ENCODE measurements at regions not wholly inside any gene's neighbourhood (a gene's known extent, or its start where the extent isn't known, plus 50 kb on each side); places are given as distances from the start of the nearest gene placed in this dataset.
"Not testable (repeated sequence)": the region's sequence is repeated elsewhere in the genome, so short reads cannot be mapped to it uniquely, and the experiment has no call there.

GRCh38 chrX:20718592-20719380 lies 452.1 kb upstream of the RPS6KA3 start:
- Mint-ChIP-seq H3K4me3 (no peak overlapping the region), H3K9me3 (peaks cover 20% of the 10 kb centered on the region), H3K4me1 (ENCODE audit: low read depth) (no peaks in the 10 kb centered on the region), H3K36me3 (ENCODE audit: low read depth) (no peaks in the 10 kb centered on the region), H3K27me3 (no peaks in the 10 kb centered on the region), H3K27ac (no peak overlapping the region)
- intact Hi-C loops (cut with micrococcal nuclease), result no loop called here

- H3K27ac Mint-ChIP-seq, result no peak overlapping the region
- H3K9me3 Mint-ChIP-seq, result peaks cover 12% of the 10 kb centered on the region
- intact Hi-C loops (cut with micrococcal nuclease), result no loop called here
- H3K36me3 Mint-ChIP-seq (ENCODE audit: low read depth), result no peaks in the 10 kb centered on the region
- no peaks in the 10 kb centered on the region for H3K27me3 Mint-ChIP-seq
- no peaks in the 10 kb centered on the region for H3K4me1 Mint-ChIP-seq (ENCODE audit: low read depth)
- no peak overlapping the region for H3K4me3 Mint-ChIP-seq
Measured at GRCh38 chrX:20715176-20715575, 448.5 kb upstream of the RPS6KA3 start.

- no peaks in the 10 kb centered on the region for H3K4me1 Mint-ChIP-seq (ENCODE audit: low read depth)
- peaks cover 12% of the 10 kb centered on the region for H3K9me3 Mint-ChIP-seq
- H3K27ac Mint-ChIP-seq, result no peak overlapping the region
- intact Hi-C loops (cut with micrococcal nuclease), result no loop called here
- no peaks in the 10 kb centered on the region for H3K27me3 Mint-ChIP-seq
- no peak overlapping the region for H3K4me3 Mint-ChIP-seq
- no peaks in the 10 kb centered on the region for H3K36me3 Mint-ChIP-seq (ENCODE audit: low read depth)
Measured at GRCh38 chrX:20712811-20713210, 446.1 kb upstream of the RPS6KA3 start.

- no peaks in the 10 kb centered on the region for H3K27me3 Mint-ChIP-seq
- H3K4me3 Mint-ChIP-seq, result no peak overlapping the region
- no peaks in the 10 kb centered on the region for H3K4me1 Mint-ChIP-seq (ENCODE audit: low read depth)
- intact Hi-C loops (cut with micrococcal nuclease), result no loop called here
- no peaks in the 10 kb centered on the region for H3K36me3 Mint-ChIP-seq (ENCODE audit: low read depth)
- no peak overlapping the region for H3K27ac Mint-ChIP-seq
- H3K9me3 Mint-ChIP-seq, result no peaks in the 10 kb centered on the region
Measured at GRCh38 chrX:20711366-20711765, 444.7 kb upstream of the RPS6KA3 start.

GRCh38 chrX:20693078-20693477 lies 426.4 kb upstream of the RPS6KA3 start:
- Mint-ChIP-seq H3K9me3 (no peaks in the 10 kb centered on the region), H3K36me3 (ENCODE audit: low read depth) (no peaks in the 10 kb centered on the region), H3K4me1 (ENCODE audit: low read depth) (no peaks in the 10 kb centered on the region), H3K27me3 (no peaks in the 10 kb centered on the region), H3K27ac (no peak overlapping the region), H3K4me3 (no peak overlapping the region)
- intact Hi-C loops (cut with micrococcal nuclease), result no loop called here

GRCh38 chrX:20686256-20686655 lies 419.5 kb upstream of the RPS6KA3 start:
- Mint-ChIP-seq H3K4me3 (no peak overlapping the region), H3K27ac (no peak overlapping the region), H3K4me1 (ENCODE audit: low read depth) (no peaks in the 10 kb centered on the region), H3K27me3 (no peaks in the 10 kb centered on the region), H3K9me3 (no peaks in the 10 kb centered on the region), H3K36me3 (ENCODE audit: low read depth) (no peaks in the 10 kb centered on the region)
- intact Hi-C loops (cut with micrococcal nuclease), result no loop called here

GRCh38 chrX:20685652-20686051 lies 418.9 kb upstream of the RPS6KA3 start:
- H3K9me3 Mint-ChIP-seq, result no peaks in the 10 kb centered on the region

GRCh38 chrX:20681683-20682082 lies 415.0 kb upstream of the RPS6KA3 start:
- no peak overlapping the region for H3K27ac Mint-ChIP-seq
- no peaks in the 10 kb centered on the region for H3K4me1 Mint-ChIP-seq (ENCODE audit: low read depth)
- no peaks in the 10 kb centered on the region for H3K27me3 Mint-ChIP-seq
- no peaks in the 10 kb centered on the region for H3K36me3 Mint-ChIP-seq (ENCODE audit: low read depth)
- no peak overlapping the region for H3K4me3 Mint-ChIP-seq
- intact Hi-C loops (cut with micrococcal nuclease), result no loop called here
- no peaks in the 10 kb centered on the region for H3K9me3 Mint-ChIP-seq

More at GRCh38 chrX:20685652-20686051, 418.9 kb upstream of the RPS6KA3 start:
- Mint-ChIP-seq H3K36me3 (ENCODE audit: low read depth) (no peaks in the 10 kb centered on the region), H3K4me1 (ENCODE audit: low read depth) (no peaks in the 10 kb centered on the region), H3K4me3 (no peak overlapping the region), H3K27me3 (no peaks in the 10 kb centered on the region), H3K27ac (no peak overlapping the region)
- intact Hi-C loops (cut with micrococcal nuclease), result no loop called here

- intact Hi-C loops (cut with micrococcal nuclease), result no loop called here
- Mint-ChIP-seq H3K36me3 (ENCODE audit: low read depth) (no peaks in the 10 kb centered on the region), H3K27me3 (no peaks in the 10 kb centered on the region), H3K4me1 (ENCODE audit: low read depth) (no peaks in the 10 kb centered on the region), H3K4me3 (no peak overlapping the region), H3K27ac (no peak overlapping the region), H3K9me3 (no peaks in the 10 kb centered on the region)
Measured at GRCh38 chrX:20680998-20681397, 414.3 kb upstream of the RPS6KA3 start.

- Mint-ChIP-seq H3K9me3 (no peaks in the 10 kb centered on the region), H3K4me3 (no peak overlapping the region), H3K4me1 (ENCODE audit: low read depth) (no peaks in the 10 kb centered on the region), H3K27me3 (no peaks in the 10 kb centered on the region), H3K27ac (no peak overlapping the region), H3K36me3 (ENCODE audit: low read depth) (no peaks in the 10 kb centered on the region)
- intact Hi-C loops (cut with micrococcal nuclease), result no loop called here
Measured at GRCh38 chrX:20672476-20672875, 405.8 kb upstream of the RPS6KA3 start.

- H3K4me3 Mint-ChIP-seq; H3K4me1 Mint-ChIP-seq (ENCODE audit: low read depth); H3K27ac Mint-ChIP-seq; H3K36me3 Mint-ChIP-seq (ENCODE audit: low read depth); intact Hi-C loops (cut with micrococcal nuclease); H3K27me3 Mint-ChIP-seq; H3K9me3 Mint-ChIP-seq: not testable (repeated sequence)
Measured at GRCh38 chrX:20671746-20672145, 405.0 kb upstream of the RPS6KA3 start.

GRCh38 chrX:20670611-20671010 lies 403.9 kb upstream of the RPS6KA3 start:
- H3K27me3 Mint-ChIP-seq, result no peaks in the 10 kb centered on the region
- no peak overlapping the region for H3K27ac Mint-ChIP-seq
- H3K36me3 Mint-ChIP-seq (ENCODE audit: low read depth), result no peaks in the 10 kb centered on the region
- H3K4me3 Mint-ChIP-seq, result no peak overlapping the region
- intact Hi-C loops (cut with micrococcal nuclease), result no loop called here
- H3K4me1 Mint-ChIP-seq (ENCODE audit: low read depth), result no peaks in the 10 kb centered on the region
- H3K9me3 Mint-ChIP-seq, result no peaks in the 10 kb centered on the region

GRCh38 chrX:20668550-20668949 lies 401.8 kb upstream of the RPS6KA3 start:
- Mint-ChIP-seq H3K4me3 (no peak overlapping the region), H3K27ac (no peak overlapping the region), H3K27me3 (no peaks in the 10 kb centered on the region), H3K4me1 (ENCODE audit: low read depth) (no peaks in the 10 kb centered on the region), H3K36me3 (ENCODE audit: low read depth) (no peaks in the 10 kb centered on the region), H3K9me3 (no peaks in the 10 kb centered on the region)
- intact Hi-C loops (cut with micrococcal nuclease), result no loop called here

GRCh38 chrX:20666331-20666730 lies 399.6 kb upstream of the RPS6KA3 start:
- no peak overlapping the region for H3K4me3 Mint-ChIP-seq
- H3K4me1 Mint-ChIP-seq (ENCODE audit: low read depth), result no peaks in the 10 kb centered on the region
- no peaks in the 10 kb centered on the region for H3K36me3 Mint-ChIP-seq (ENCODE audit: low read depth)
- no peak overlapping the region for H3K27ac Mint-ChIP-seq
- no peaks in the 10 kb centered on the region for H3K9me3 Mint-ChIP-seq
- intact Hi-C loops (cut with micrococcal nuclease), result no loop called here
- no peaks in the 10 kb centered on the region for H3K27me3 Mint-ChIP-seq

GRCh38 chrX:20665481-20665880 lies 398.8 kb upstream of the RPS6KA3 start:
- H3K27ac Mint-ChIP-seq, result no peak overlapping the region
- no peaks in the 10 kb centered on the region for H3K36me3 Mint-ChIP-seq (ENCODE audit: low read depth)
- no peaks in the 10 kb centered on the region for H3K4me1 Mint-ChIP-seq (ENCODE audit: low read depth)
- no peak overlapping the region for H3K4me3 Mint-ChIP-seq
- H3K27me3 Mint-ChIP-seq, result no peaks in the 10 kb centered on the region
- H3K9me3 Mint-ChIP-seq, result no peaks in the 10 kb centered on the region
- intact Hi-C loops (cut with micrococcal nuclease), result no loop called here

All from dendritic cell treated with granulocyte-macrophage colony-stimulating factor and Interleukin-4, amounts not matched to agents 40 ng/mL and 50 ng/mL, for 4 days (primary cell).